ENCODE measurements at regions not wholly inside any gene's neighbourhood (a gene's known extent, or its start where the extent isn't known, plus 50 kb on each side); places are given as distances from the start of the nearest gene placed in this dataset.

GRCh38 chr5:77881528-77881927 lies 105.4 kb upstream of the TBCA start (continued):
- TF ChIP-seq ZNF318 (IDR thresholded peaks at IDR 0.05; ENCODE audit: borderline replicate concordance in 1 of 2, low read depth in 1 of 2) (no peak), ZNF253 (CRISPR knock-in tag; conservative IDR thresholded peaks at IDR 0.05) (no peak), TAF1 (IDR thresholded peaks at IDR 0.05; ENCODE audit: control insufficient read depth, extremely low read depth, insufficient read depth, low read length, severe bottlenecking) (no peak), GATAD2B (IDR thresholded peaks at IDR 0.05; ENCODE audit: borderline replicate concordance) (no peak), TFAM (CRISPR knock-in tag; conservative IDR thresholded peaks at IDR 0.05) (no peak), FOS (IDR thresholded peaks at IDR 0.05; ENCODE audit: extremely low read depth, insufficient read length) (no peak), XRCC4 (IDR thresholded peaks at IDR 0.05; ENCODE audit: extremely low read depth, insufficient read depth, insufficient read length) (no peak), TCF3 (CRISPR knock-in tag; IDR thresholded peaks at IDR 0.05) (peak; percentile 85), POLR2AphosphoS5 (IDR thresholded peaks at IDR 0.05; ENCODE audit: control insufficient read depth, insufficient read depth, low read depth, low read length) (peak; percentile 55; the same call in 1 of the 2 replicates), ZNF224 (CRISPR knock-in tag; IDR thresholded peaks at IDR 0.05) (no peak), PRMT5 (CRISPR knock-in tag; IDR thresholded peaks at IDR 0.05) (no peak), NFE2L1 (tag; IDR thresholded peaks at IDR 0.05; ENCODE audit: borderline replicate concordance, low read depth) (no peak), ZNF197 (CRISPR knock-in tag; IDR thresholded peaks at IDR 0.05; ENCODE audit: low read depth) (no peak), TRIM24 (IDR thresholded peaks at IDR 0.05) (peak in 1 of 2 experiments; percentile 42; a peak in 1 of 4 replicates), ZBTB17 (CRISPR knock-in tag; IDR thresholded peaks at IDR 0.05) (no peak), ZNF764 (CRISPR knock-in tag; IDR thresholded peaks at IDR 0.05; ENCODE audit: low read depth) (no peak), ETS2 (tag; IDR thresholded peaks at IDR 0.05; ENCODE audit: borderline replicate concordance, poor library complexity, severe bottlenecking) (no peak), NEUROD1 (IDR thresholded peaks at IDR 0.05; ENCODE audit: borderline replicate concordance, low read depth, low read length, partially characterized antibody) (no peak), ARID2 (IDR thresholded peaks at IDR 0.05) (no peak), CCAR2 (IDR thresholded peaks at IDR 0.05; ENCODE audit: low read depth, low read length) (no peak), HDAC2 (IDR thresholded peaks at IDR 0.05) (peak; percentile 59; the same call in 1 of the 2 replicates), CCNT2 (IDR thresholded peaks at IDR 0.05; ENCODE audit: borderline replicate concordance, extremely low read depth, insufficient read length, low read depth, low read length) (no peak), ZNF324 (CRISPR knock-in tag; IDR thresholded peaks at IDR 0.05) (no peak)
